HCT116 (cell line): ENCODE measurements at regions not wholly inside any gene's neighbourhood (a gene's known extent, or its start where the extent isn't known, plus 50 kb on each side); places are given as distances from the start of the nearest gene placed in this dataset.

Experiments
- ATAC-seq: fragments of 200-7000 bp; cut with Tn5 transposase; 2 replicates; pipeline ENCODE4 v1.9.1; 2020; ENCODE audit warnings: mild to moderate bottlenecking, moderate library complexity
- BruUV-seq: library from RNA; stranded (reverse); fragments of 400-500 nt; replicated peaks from 2 replicates; lab custom pipeline; 2021; lab: Mats Ljungman, UMichigan
- CTCF ChIA-PET: fragments of 300-600 bp; sonication (Branson Sonifier 250); formaldehyde crosslinking; loops from one replicate; lab custom pipeline; 2021; ENCODE audit warnings: antibody characterized with exemption; lab: Charles Lee
- POLR2A ChIA-PET: fragments of 300-600, 350-600 bp; sonication (Branson Sonifier 250); formaldehyde crosslinking; loops from one replicate; lab custom pipeline; 2021; ENCODE audit warnings: antibody characterized with exemption; lab: Charles Lee
- RAD21 ChIA-PET, 2 experiments: fragments of 300-600 bp; sonication (Branson Sonifier 250); formaldehyde crosslinking; loops; one replicate each; lab custom pipeline; 2023; ENCODE audit warnings: low total read pairs in 2 of 2; ENCODE audit not compliant: uncharacterized antibody in 2 of 2, unreplicated experiment in 2 of 2, low non-redundant PET in 1 of 2; lab: Charles Lee
- DNase-seq: peaks from one replicate; pipeline ENCODE4 v3.0.0-alpha.2; 2010; ENCODE audit warnings: low read depth, low spot score
- H2AFZ ChIP-seq: fragments of 200-600 bp; shearing (Covaris generic), sonication (generic); 2 replicates; pipeline ENCODE4 v1.6.1; 2017; ENCODE audit warnings: low read depth, mixed run types, mixed read lengths, antibody characterized with exemption, low read length; ENCODE audit not compliant: poor library complexity, severe bottlenecking
- H3K27ac ChIP-seq: 2 replicates; pipeline ENCODE4 v1.5.1; 2012; ENCODE audit warnings: low read depth, low read length
- H3K27me3 ChIP-seq: fragments of 200-600 bp; sonication (generic); 2 replicates; pipeline ENCODE4 v1.6.1; 2016; ENCODE audit warnings: mixed run types, low read length, mixed read lengths; ENCODE audit not compliant: insufficient read depth
- H3K36me3 ChIP-seq, 2 experiments: fragments of 200-500 bp in 1 of 2; fragments of 200-600 bp in 1 of 2; sonication (Bioruptor generic) in 1 of 2; sonication (generic) in 1 of 2; 2 replicates each; pipeline versions ENCODE4 v1.5.1 to v1.6.1; 2014 to 2016; ENCODE audit warnings: low read length in 2 of 2, inconsistent platforms in 1 of 2, mixed read lengths in 1 of 2, mixed run types in 1 of 2; ENCODE audit not compliant: insufficient read depth in 2 of 2, control insufficient read depth in 1 of 2
- H3K4me1 ChIP-seq, 2 experiments: fragments of 200-600 bp in 1 of 2; sonication (generic) in 1 of 2; 2 replicates each; pipeline versions ENCODE4 v1.5.1 to v1.6.1; 2012 to 2017; ENCODE audit warnings: low read length in 2 of 2, inconsistent platforms in 1 of 2, mild to moderate bottlenecking in 1 of 2, mixed read lengths in 1 of 2, mixed run types in 1 of 2, moderate library complexity in 1 of 2; ENCODE audit not compliant: insufficient read depth in 2 of 2, control insufficient read depth in 1 of 2
- H3K4me2 ChIP-seq: fragments of 200-600 bp; sonication (generic); 2 replicates; pipeline ENCODE4 v1.6.1; 2017; ENCODE audit warnings: mixed run types, low read length, mixed read lengths
- H3K4me3 ChIP-seq, 2 experiments: fragments of 200-600 bp in 1 of 2; sonication (generic) in 1 of 2; replicated peaks in 1 of 2; 2 replicates each; pipeline ENCODE4 v1.5.1; 2011 to 2016; ENCODE audit warnings: low read length in 2 of 2, control low read depth in 1 of 2, low read depth in 1 of 2, mild to moderate bottlenecking in 1 of 2, mixed read lengths in 1 of 2, mixed run types in 1 of 2
- H3K79me2 ChIP-seq: fragments of 200-600 bp; sonication (generic); 2 replicates; pipeline ENCODE4 v1.6.1; 2017; ENCODE audit warnings: mild to moderate bottlenecking, mixed run types, low read length, moderate library complexity, mixed read lengths; ENCODE audit not compliant: insufficient read depth
- H3K9ac ChIP-seq: fragments of 200-600 bp; sonication (generic); 2 replicates; pipeline ENCODE4 v1.6.1; 2016; ENCODE audit warnings: low read length, mixed read lengths
- H3K9me2 ChIP-seq: fragments of 200-600 bp; sonication (generic), shearing (Covaris generic); 2 replicates; pipeline ENCODE4 v1.6.1; 2017; ENCODE audit warnings: mixed run types, mild to moderate bottlenecking, moderate library complexity; ENCODE audit not compliant: insufficient read depth
- H3K9me3 ChIP-seq, 2 experiments: fragments of 200-500 bp in 1 of 2; fragments of 200-600 bp in 1 of 2; sonication (Bioruptor generic) in 1 of 2; sonication (generic) in 1 of 2; 2 replicates each; pipeline ENCODE4 v1.6.1; 2014 to 2017; ENCODE audit warnings: low read length in 2 of 2, mixed read lengths in 2 of 2, inconsistent platforms in 1 of 2, low read depth in 1 of 2, mild to moderate bottlenecking in 1 of 2, mixed run types in 1 of 2, moderate library complexity in 1 of 2; ENCODE audit not compliant: control insufficient read depth in 1 of 2, insufficient read depth in 1 of 2
- H4K20me1 ChIP-seq: fragments of 200-600 bp; sonication (generic), shearing (Covaris generic); 2 replicates; pipeline ENCODE4 v1.6.1; 2017; ENCODE audit warnings: mixed run types, mild to moderate bottlenecking, moderate library complexity; ENCODE audit not compliant: insufficient read depth
- CEBPB ChIP-seq: IDR thresholded peaks from 2 replicates; pipeline ENCODE4 v1.6.1; 2012; ENCODE audit warnings: low read depth
- CTCF ChIP-seq, 3 experiments: fragments of 200-600 bp in 1 of 3; sonication (generic) in 1 of 3; IDR thresholded peaks in 2 of 3; conservative IDR thresholded peaks in 1 of 3; 2 replicates each; pipeline ENCODE4 v1.5.1; 2012 to 2017; ENCODE audit warnings: low read depth in 2 of 3, low read length in 2 of 3, antibody characterized with exemption in 1 of 3, borderline replicate concordance in 1 of 3, control low read depth in 1 of 3, mild to moderate bottlenecking in 1 of 3, mixed read lengths in 1 of 3, mixed run types in 1 of 3, moderate library complexity in 1 of 3; ENCODE audit not compliant: insufficient read depth in 1 of 3
- EZH2 ChIP-seq: fragments of 200-600 bp; sonication (generic); IDR thresholded peaks from 2 replicates; pipeline ENCODE4 v1.6.1; 2017; ENCODE audit warnings: antibody characterized with exemption, mixed run types
- EZH2phosphoT487 ChIP-seq: fragments of 200-600 bp; IDR thresholded peaks from 2 replicates; pipeline ENCODE4 v1.6.1; 2018; ENCODE audit warnings: antibody characterized with exemption, borderline replicate concordance
- FOSL1 ChIP-seq: IDR thresholded peaks from 2 replicates; pipeline ENCODE4 v1.6.1; 2012; ENCODE audit warnings: low read depth
- RAD21 ChIP-seq: IDR thresholded peaks from 2 replicates; pipeline ENCODE4 v1.6.1; 2012; ENCODE audit warnings: low read depth, mild to moderate bottlenecking
- REST ChIP-seq: IDR thresholded peaks from 2 replicates; pipeline ENCODE4 v1.6.1; 2012; ENCODE audit warnings: low read depth
- SIN3A ChIP-seq: IDR thresholded peaks from 2 replicates; pipeline ENCODE4 v1.6.1; 2012; ENCODE audit warnings: low read depth
- YY1 ChIP-seq: IDR thresholded peaks from 2 replicates; pipeline ENCODE4 v1.6.1; 2011; ENCODE audit warnings: low read length, low read depth, moderate library complexity, mild to moderate bottlenecking; ENCODE audit not compliant: insufficient replicate concordance; ENCODE audit errors: extremely low read depth
- ZFX ChIP-seq: fragments of 450-650 bp; IDR thresholded peaks from 2 replicates; pipeline ENCODE4 v1.6.1; 2017
- ZNF274 ChIP-seq: fragments of 200-500 bp; sonication (Bioruptor generic); IDR thresholded peaks from 2 replicates; pipeline ENCODE4 v1.6.1; 2014; ENCODE audit warnings: mild to moderate bottlenecking, low read depth, low read length, inconsistent platforms
- intact Hi-C: fragments of 100-400 bp; cut with micrococcal nuclease; formaldehyde crosslinking; loops from 2 replicates; pipeline ENCODE4 v1.10.0; 2022

- TF ChIP-seq REST (no peak), SIN3A (no peak), FOSL1 (no peak), YY1 (no peak), CTCF (IDR thresholded peaks at IDR 0.05 in 2 of 3, conservative IDR thresholded peaks at IDR 0.05 in 1 of 3; ENCODE audit: borderline replicate concordance in 1 of 3, insufficient read depth in 1 of 3, low read depth in 2 of 3, low read length in 2 of 3) (no peak)
These were observed 237.5 kb downstream of the ERMARD start (continued) for GRCh38 chr6:169988769-169989550.

GRCh38 chr6:169986848-169987498, 235.6 kb downstream of the ERMARD start:
- Histone ChIP-seq H3K9me2 (no peaks in the 10 kb centered on the region), H4K20me1 (no peaks in the 10 kb centered on the region), H3K36me3 (no peaks in the 10 kb centered on the region), H3K4me3 (no peak overlapping the region), H3K9ac (no peak overlapping the region), H3K4me1 (no peaks in the 10 kb centered on the region), H2AFZ (no peak overlapping the region), H3K27ac (no peak overlapping the region), H3K27me3 (no peaks in the 10 kb centered on the region), H3K79me2 (no peaks in the 10 kb centered on the region), H3K9me3 (no peaks in the 10 kb centered on the region), H3K4me2 (no peak overlapping the region)
- ChIA-PET CTCF (no interaction called here), POLR2A (no interaction called here), RAD21 (no interaction called here)
- BruUV-seq: no TSS peak
- intact Hi-C loops: no loop called here
- DNase-seq (no peak), ATAC-seq (no peak)
- TF ChIP-seq ZFX (no peak), ZNF274 (no peak), EZH2 (no peak), RAD21 (no peak), YY1 (no peak), CEBPB (no peak), CTCF (IDR thresholded peaks at IDR 0.05 in 2 of 3, conservative IDR thresholded peaks at IDR 0.05 in 1 of 3; ENCODE audit: borderline replicate concordance in 1 of 3, insufficient read depth in 1 of 3, low read depth in 2 of 3, low read length in 2 of 3) (no peak), EZH2phosphoT487 (no peak)
